Body of pancreas (tissue), 4 donors: ENCODE measurements at regions not wholly inside any gene's neighbourhood (a gene's known extent, or its start where the extent isn't known, plus 50 kb on each side); places are given as distances from the start of the nearest gene placed in this dataset.

Source experiments
- CTCF ChIP-seq, 7 experiments: fragments of 450-650 bp in 4 of 7; fragments of 200-600 bp in 3 of 7; sonication (generic) in 3 of 7; IDR thresholded peaks; one replicate each; pipeline ENCODE4 v1.5.1; 2016 to 2019; ENCODE audit warnings: antibody characterized with exemption in 7 of 7
- POLR2A ChIP-seq, 3 donors: fragments of 450-650 bp; IDR thresholded peaks; one replicate each; pipeline ENCODE4 v1.6.1; 2016; ENCODE audit warnings: antibody characterized with exemption in 3 of 3, mild to moderate bottlenecking in 2 of 3

- no peak for TF ChIP-seq CTCF (IDR thresholded peaks at IDR 0.05)
- no peak for TF ChIP-seq POLR2A (IDR thresholded peaks at IDR 0.05)
Measured at GRCh38 chr3:6022621-6023020, 835.1 kb downstream of the EDEM1 start.
